HG03280 (cell line): ENCODE measurements at regions not wholly inside any gene's neighbourhood (a gene's known extent, or its start where the extent isn't known, plus 50 kb on each side); places are given as distances from the start of the nearest gene placed in this dataset.

Experiments
- ATAC-seq: cut with Tn5 transposase; IDR thresholded peaks from one replicate; pipeline ENCODE4 v1.9.1; 2021; ENCODE audit warnings: mild to moderate bottlenecking, moderate library complexity; ENCODE audit not compliant: unreplicated experiment

- ATAC-seq = no peak
Observed at GRCh38 chr7:117929237-117929636, 56.0 kb upstream of the CTTNBP2 start.

DNA sequence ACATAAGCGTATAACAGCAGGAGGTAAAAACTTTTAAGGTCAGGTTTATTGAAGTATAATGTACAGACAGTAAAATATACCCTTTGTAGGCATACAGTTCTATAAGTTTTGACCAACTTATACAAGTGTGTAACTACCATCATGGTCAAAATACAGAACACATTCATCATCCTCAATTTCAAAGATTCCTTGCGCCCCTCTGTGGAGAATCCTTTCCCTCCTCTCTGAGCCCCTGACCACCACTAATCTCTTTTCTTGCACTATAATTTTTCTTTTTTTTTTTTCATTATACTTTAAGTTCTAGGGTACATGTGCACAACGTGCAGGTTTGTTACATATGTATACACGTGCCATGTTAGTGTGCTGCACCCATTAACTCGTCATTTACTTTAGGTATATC is 58.1 kb upstream of the CTTNBP2 start:
- ATAC-seq = no peak

- ATAC-seq = no peak
Observed at GRCh38 chr7:117937049-117937752, 64.0 kb upstream of the CTTNBP2 start.

DNA sequence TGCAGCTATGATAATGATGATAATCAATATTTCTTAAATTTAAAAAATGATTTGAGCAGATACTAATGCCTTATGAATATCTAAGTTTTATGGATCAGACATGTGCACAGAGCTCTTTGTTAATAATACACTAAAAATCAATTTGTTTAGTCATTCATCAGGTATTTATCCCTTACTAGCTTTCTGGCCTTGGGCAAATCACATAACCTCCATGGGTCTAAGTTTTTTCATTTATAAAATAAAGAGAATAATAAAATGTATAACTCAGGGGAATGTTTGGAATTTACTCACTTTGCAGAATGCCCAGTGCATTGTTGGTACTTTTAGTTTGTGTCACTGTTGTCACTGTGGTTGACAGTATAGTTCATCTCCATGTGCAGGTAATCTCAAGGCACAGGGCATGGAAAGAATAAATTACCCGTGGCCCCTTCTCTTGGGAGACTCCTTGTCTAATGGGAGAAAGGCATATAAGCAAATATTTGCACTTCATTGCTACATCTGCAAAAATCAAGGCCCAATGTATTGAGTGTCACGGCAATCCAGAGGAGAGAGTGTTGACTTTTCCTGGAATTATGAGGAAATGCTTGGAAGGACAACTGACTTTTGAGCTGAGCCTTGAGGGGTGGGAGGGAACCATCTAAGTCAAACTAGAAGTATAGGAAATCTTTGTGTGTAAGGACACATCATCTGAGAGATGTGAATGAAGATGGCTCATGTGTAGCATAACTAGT is 64.7 kb upstream of the CTTNBP2 start:
- no peak for ATAC-seq

DNA sequence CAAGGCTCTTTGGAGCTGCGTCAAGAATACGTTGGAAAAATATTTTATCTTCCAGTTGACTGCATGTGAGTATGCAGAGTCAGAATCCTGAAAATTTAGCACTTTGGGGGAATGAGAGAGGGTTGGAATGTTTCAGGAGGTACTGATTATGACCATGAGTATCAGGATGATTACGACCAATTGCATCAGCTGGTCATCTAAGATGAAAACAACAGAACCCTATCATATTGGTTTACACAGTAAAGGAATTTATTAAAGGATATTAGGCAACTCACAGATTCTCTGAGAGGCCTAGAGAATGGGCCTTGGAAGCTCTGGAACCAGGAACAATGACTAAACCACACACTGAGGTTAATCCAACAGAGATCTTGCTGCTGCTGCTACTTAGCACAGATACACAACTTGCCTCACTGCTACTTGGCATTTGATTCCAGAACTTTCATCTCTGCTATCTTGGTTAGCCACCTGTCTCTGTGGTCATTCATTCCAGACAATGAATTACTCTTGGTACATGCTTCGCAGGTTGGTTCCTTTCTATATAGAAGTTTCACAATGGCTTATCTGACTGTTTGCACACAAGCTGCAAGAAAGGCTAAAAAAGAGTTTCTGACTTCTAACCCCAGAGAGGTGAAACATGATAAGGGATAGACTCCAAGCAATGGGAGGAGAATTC is 68.0 kb upstream of the CTTNBP2 start:
- ATAC-seq = no peak

GRCh38 chr7:117942780-117943179 is 69.5 kb upstream of the CTTNBP2 start:
- ATAC-seq = no peak

DNA sequence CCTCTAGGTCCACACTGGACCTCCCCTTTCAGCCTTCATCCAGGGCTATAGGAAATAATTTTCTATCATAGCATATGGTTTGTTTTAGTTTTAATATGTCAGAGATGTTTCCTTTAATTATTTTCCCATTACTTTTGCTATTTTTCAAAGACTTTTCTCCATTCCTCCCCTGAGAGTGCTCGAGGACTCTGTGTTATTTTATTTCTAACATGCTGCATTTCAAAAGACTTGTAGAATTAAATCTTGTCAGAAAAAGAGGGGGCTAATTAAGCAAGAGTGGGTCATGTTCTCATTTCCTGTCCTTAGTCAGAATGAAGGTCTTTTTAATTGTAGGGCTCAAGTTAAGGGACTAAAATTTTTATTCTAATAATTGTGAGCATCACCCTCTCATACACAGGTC is 71.6 kb upstream of the CTTNBP2 start:
- no peak for ATAC-seq

GRCh38 chr7:117946151-117946633 is 73.0 kb upstream of the CTTNBP2 start:
- no peak for ATAC-seq

DNA sequence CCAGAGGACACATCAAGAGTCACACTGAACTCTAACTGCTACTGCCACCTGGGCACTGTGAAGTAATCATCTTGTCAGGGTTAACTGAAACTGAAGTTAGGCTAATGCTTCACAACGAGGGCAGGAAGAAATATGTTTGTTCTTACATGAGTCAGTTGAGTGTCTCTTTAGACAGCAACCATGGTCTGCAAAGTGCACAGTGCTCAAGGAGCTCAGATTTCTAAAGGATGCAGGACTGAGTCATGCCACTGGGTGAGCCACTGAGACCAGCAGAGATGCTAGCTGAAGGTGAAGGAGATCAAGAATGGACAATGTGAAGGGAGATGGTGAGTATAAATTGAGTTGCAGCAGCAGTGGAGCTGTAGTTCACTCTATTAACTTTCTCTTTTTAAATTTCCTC is 76.0 kb upstream of the CTTNBP2 start:
- no peak for ATAC-seq

DNA sequence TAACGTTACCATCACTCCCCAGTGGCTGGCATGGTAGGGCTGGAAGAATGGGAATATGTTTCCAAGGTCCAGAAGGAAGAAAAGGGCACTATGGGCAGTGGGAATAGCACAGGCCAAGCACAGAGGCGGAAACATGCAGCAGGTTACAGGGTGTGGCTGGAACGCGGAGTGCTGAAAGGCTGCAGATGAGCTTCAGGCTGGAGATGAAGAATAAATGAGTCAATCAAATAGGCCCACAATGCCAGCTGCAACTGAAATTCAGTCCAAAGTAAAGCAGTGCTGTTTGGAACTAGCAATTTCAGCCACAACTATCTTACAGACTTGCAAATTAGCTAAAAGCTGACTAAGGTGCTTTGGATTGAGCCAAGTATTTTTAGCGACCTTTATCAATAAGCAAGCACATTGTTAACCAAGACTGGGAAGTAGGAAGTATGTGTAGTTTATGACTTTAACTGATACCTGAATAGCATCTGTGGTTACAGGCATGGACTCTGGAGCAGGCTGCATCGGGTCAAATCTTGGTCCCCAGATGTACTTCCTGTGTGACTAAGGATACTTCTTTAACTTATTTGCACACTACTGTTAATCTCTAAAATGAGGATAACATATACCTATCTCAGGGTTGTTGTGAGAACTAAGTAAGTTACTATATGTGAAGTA is 77.5 kb upstream of the CTTNBP2 start:
- no peak for ATAC-seq

DNA sequence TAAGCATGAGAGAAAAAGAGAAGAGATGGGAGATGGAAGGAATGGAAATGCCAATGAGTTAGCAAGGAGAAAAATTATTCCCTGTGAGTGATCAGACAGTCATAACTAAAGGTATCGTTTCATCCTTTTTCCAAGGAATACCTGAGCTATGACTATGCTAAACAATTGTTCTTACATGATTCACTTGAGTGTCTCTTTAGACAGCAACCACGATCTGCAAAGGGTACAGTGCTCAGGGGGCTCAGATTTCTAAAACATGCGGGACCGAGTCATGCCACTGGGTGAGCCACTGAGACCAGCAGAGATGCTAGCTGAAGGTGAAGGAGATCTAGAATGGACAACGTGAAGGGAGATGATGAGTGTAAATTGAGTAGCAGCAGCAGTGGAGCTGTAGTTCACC is 78.0 kb upstream of the CTTNBP2 start:
- ATAC-seq = no peak

DNA sequence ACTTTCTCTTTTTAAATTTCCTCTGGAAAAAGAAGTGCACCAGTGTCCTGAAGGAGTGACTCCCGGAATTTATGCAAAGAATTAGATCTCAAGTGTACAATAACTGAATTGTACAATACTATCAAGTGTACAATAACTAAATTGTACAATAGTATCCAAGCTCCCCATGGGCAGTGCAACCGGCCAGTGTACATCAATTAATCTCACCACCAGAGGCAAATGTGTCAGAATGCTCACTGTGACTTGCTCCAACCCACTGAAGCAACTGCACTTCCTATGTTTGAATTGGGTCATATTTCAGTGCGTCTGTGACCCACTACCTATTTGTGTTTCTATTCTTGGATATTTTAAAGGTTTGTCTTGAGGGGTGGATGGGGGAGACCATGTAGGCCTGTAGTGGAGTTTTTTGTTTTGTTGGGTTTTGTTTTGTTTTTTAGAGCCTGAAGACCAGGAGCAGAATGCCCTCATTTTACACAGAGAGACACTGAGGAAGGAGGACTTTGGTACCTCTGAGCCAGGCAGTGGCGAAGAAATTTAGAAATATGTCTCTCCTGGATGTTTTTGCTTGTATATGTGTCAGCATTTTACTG is 78.5 kb upstream of the CTTNBP2 start:
- ATAC-seq = no peak

DNA sequence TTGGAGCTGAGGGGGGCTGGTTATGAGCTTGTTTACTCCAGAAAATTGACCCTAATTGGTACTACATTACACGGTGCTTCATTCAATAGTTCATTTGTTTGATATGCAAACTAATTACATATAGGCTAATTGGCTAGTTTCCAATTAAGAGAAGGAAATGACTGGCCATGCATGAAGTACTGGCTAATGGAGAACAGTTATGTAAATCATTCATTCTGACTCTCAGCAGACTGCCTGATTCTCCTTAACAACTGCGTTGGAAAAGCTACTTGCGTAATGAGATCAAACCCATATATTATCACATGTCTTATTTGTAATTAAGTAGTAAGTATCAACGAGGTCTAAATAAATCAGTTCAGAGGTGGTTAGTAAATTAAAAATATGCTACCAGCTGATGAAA is 81.8 kb upstream of the CTTNBP2 start:
- no peak for ATAC-seq

GRCh38 chr7:117960351-117960750 is 87.1 kb upstream of the CTTNBP2 start:
- ATAC-seq = no peak

DNA sequence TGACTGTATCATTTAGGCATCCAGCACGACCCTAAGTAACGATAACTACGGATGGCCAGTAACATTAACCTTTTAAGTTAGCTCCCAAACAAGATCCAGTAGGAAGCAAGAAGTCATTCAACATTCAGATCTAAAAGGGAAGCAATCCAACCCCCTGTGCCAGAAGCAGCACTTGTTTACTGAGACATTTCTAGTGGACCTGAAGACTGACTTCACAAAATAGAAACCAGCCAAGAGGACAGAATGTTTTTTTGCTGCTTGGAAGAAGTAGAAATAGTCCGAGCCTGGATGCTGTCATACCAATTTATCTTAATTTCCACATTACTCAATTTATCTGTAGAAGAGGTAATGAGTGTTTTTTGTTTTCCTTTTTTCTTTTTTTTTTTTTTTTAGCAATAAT is 88.0 kb upstream of the CTTNBP2 start:
- ATAC-seq = no peak

DNA sequence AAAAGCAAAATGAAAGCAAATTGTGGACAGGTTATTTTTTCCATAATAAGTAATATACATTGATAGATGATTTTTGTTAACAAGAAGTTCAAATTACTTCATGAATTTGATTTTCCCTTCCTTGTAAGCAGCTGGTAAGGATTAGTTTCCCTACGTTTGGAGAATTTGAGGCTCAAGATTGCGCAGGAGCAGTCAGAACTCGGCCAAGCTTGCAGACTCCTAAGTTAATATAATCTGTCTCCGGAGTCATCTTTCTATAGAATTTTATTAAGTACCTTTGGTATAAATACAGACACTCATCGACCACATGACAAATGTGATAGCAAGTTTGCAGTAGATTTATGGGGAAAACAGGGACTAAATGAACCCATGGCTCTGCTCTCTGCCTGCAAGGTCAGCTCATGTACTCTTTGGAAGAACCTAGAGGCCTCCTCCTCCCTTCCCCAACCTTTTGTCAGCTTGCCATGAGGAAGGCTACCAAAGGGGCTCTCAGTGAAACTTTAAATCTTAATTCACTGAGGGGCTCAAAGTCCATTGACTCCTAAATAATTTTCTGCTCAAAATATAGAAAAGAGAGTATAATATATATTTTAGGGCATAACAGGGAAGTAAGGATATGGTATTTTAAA is 89.2 kb upstream of the CTTNBP2 start:
- no peak for ATAC-seq

DNA sequence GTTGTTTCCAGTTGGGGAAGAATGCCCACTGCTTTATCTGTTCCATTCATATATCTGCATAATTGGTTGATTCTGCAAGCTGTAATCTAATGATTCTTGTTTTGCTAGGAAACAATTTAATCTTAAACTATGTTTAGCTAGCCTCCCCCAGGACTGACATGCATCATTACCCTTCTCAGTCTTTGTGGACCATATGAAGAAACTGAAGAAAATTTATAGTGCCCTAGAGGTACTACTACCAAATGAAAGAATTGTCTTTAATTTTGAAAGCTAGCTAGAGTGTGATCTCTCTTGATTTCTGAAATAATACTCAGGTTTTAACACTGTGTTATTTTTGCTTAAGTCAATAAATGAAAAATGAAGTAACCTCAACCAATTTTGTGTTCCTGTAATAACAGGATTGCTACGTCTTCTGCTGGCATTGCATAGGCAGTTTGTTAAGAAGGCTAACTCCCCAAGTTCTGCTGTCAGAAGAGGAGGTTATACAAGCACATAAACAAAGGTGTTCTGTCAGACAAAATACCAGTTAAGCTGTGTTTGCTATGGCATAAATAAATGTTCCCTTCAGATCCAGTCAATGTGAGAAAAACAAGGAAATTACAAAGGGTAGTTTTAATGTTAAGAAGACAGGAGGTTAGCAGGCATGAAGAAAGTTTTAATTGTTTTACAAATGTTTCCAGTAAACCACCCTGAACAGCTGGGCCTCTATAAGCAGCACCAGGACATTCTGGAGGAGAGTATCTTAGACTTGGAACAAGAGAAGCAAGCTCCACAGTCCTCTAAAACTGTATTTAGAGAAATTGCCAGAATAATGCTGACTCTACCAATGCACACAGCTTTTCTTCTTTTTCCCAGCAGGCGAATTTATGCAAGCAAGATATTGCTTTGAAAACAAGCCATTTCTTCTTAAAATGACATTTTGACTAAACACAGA is 90.3 kb upstream of the CTTNBP2 start:
- no peak for ATAC-seq

DNA sequence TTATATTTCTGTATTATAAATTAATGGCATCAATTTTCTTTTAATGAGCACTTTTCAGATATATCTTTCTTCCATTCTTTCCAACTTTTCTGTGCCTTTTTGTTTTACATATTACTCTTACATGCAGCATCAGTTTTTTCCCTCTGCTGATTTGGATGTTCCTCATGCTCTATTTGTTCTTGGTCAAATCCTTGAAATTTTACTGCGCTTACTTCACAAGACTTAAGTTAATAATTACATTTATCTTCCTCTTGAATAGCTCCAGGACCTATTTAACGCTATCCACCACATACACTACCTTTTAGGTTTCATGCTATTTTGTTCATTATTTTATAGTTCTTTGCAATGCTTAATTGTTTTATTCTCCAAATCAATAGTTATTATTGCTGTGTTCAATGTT is 97.6 kb upstream of the CTTNBP2 start:
- ATAC-seq = no peak

GRCh38 chr7:117971556-117972244 is 98.5 kb upstream of the CTTNBP2 start:
- ATAC-seq = no peak
